ENCODE measurements at regions not wholly inside any gene's neighbourhood (a gene's known extent, or its start where the extent isn't known, plus 50 kb on each side); places are given as distances from the start of the nearest gene placed in this dataset.

DNA sequence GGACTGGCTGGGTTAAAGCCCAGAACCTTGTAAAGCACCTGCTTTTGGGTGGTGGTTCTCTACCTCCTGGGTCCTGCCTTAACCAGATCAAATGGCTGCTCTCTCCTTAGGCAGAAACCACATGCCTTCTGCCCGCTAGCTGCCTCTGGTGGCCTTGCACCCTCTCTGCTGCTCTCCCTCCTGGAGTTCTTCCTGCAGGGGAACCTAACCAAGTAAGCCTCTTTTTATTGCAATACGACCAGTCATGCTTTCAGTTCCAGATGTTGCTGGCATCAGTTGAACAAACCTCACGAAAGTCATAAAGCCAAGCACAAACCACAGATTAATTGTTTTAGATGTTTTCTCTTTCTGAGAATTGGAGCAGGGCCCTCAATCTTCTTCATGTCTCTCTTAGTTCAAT is 118.9 kb downstream of the GDAP2 start:
- Mint-ChIP-seq H3K27ac (no peak overlapping the region), H3K4me3 (no peak overlapping the region), H3K9me3 (no peaks in the 10 kb centered on the region), H3K4me1 (no peaks in the 10 kb centered on the region), H3K27me3 (peaks cover 5% of the 10 kb centered on the region), H3K36me3 (ENCODE audit: low read depth) (no peaks in the 10 kb centered on the region)
- TF ChIP-seq, protein P1, sequence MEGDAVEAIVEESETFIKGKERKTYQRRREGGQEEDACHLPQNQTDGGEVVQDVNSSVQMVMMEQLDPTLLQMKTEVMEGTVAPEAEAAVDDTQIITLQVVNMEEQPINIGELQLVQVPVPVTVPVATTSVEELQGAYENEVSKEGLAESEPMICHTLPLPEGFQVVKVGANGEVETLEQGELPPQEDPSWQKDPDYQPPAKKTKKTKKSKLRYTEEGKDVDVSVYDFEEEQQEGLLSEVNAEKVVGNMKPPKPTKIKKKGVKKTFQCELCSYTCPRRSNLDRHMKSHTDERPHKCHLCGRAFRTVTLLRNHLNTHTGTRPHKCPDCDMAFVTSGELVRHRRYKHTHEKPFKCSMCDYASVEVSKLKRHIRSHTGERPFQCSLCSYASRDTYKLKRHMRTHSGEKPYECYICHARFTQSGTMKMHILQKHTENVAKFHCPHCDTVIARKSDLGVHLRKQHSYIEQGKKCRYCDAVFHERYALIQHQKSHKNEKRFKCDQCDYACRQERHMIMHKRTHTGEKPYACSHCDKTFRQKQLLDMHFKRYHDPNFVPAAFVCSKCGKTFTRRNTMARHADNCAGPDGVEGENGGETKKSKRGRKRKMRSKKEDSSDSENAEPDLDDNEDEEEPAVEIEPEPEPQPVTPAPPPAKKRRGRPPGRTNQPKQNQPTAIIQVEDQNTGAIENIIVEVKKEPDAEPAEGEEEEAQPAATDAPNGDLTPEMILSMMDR (IDR thresholded peaks at IDR 0.05), result no peak
- intact Hi-C loops (cut with micrococcal nuclease), result no loop called here
- ATAC-seq (ENCODE audit: low read depth) (no peak), DNase-seq (no peak)
- CTCF ChIA-PET, result no interaction called here
- POLR2A ChIA-PET, result no interaction called here

DNA sequence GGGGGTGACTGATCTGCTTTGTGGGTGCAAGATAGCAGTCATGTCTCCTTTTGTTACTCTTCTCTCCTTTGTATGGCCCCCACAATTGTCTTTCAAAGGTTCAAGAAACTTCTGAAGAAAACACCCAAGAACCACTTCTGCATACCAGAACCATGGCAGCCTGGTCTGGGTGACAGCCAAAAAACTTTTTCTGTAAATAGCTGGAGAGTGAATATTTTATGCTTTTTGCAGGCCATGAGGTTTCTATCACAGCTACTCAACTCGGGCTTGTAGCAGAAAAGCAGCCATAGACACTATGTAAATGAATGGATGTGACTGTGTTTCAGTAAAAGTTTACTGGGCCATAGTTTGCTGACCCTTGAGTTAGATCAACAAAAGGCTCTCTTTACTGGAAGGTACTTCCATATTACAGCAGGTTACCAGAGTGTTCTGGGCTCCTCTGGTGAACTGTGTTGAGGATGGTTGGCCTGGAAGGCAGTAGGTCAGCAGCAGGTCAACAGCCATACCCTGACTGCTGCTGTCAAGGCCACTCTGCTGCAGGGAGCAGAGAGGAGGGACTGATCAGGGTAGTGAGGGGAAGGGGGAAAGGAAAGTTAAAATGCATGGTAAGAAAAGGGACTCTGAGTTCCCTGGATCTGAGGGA is 116.4 kb downstream of the GDAP2 start:
- TF ChIP-seq, protein P1 (IDR thresholded peaks at IDR 0.05), result no peak
- Mint-ChIP-seq H3K4me1 (no peaks in the 10 kb centered on the region), H3K9me3 (no peaks in the 10 kb centered on the region), H3K4me3 (no peak overlapping the region), H3K27me3 (peaks cover 2% of the 10 kb centered on the region), H3K27ac (no peak overlapping the region), H3K36me3 (ENCODE audit: low read depth) (no peaks in the 10 kb centered on the region)
- no peak for ATAC-seq (ENCODE audit: low read depth)
- CTCF ChIA-PET, result no interaction called here
- DNase-seq, result no peak
- intact Hi-C loops (cut with micrococcal nuclease), result no loop called here
- POLR2A ChIA-PET, result no interaction called here

Measured in activated B cell treated with CpG ODN at 0.5 μM for 24 hours (primary cell).